ENCODE measurements at regions not wholly inside any gene's neighbourhood (a gene's known extent, or its start where the extent isn't known, plus 50 kb on each side); places are given as distances from the start of the nearest gene placed in this dataset.

DNA sequence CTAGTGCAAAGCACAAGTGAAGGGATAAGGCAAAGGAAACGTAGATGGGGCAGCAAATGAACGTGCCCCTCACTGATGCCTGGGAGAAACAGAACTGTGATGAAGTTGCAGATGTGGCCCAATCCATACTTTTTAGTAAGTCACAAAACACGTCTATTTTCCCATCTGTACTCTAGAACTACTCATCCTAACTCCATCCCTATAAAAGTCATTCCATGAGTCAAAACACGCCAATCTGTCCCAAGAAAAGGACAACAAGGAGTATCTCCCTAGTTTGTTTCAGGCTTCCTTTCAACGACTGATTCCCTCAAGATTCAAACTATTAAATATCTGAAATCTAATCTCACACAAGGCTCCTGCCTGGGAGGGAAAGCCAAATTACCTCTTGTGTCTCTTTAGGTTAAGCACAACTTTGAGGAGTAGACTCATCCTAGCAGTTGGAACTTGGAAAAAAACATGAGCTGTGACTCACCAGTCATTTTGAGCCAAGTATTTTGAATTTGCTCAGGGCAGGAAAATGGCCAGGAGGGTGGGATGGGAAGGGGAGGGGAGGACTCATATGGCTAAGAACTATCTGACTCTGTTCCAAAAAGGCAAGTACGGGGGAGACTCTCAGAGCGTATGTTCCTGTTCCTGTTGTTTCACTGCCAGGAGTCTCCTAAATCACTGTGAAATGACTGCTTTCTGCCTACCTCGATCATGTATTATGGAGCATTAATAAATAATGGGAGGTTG lies 214.5 kb upstream of the CAMK1G start:
- TF ChIP-seq, protein P1, sequence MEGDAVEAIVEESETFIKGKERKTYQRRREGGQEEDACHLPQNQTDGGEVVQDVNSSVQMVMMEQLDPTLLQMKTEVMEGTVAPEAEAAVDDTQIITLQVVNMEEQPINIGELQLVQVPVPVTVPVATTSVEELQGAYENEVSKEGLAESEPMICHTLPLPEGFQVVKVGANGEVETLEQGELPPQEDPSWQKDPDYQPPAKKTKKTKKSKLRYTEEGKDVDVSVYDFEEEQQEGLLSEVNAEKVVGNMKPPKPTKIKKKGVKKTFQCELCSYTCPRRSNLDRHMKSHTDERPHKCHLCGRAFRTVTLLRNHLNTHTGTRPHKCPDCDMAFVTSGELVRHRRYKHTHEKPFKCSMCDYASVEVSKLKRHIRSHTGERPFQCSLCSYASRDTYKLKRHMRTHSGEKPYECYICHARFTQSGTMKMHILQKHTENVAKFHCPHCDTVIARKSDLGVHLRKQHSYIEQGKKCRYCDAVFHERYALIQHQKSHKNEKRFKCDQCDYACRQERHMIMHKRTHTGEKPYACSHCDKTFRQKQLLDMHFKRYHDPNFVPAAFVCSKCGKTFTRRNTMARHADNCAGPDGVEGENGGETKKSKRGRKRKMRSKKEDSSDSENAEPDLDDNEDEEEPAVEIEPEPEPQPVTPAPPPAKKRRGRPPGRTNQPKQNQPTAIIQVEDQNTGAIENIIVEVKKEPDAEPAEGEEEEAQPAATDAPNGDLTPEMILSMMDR (tag by site-specific recombination; IDR thresholded peaks at IDR 0.05), result no peak
- TF ChIP-seq ZNF529 (tag by site-specific recombination; IDR thresholded peaks at IDR 0.05; ENCODE audit: insufficient replicate concordance) (no peak), ZNF24 (tag by site-specific recombination; IDR thresholded peaks at IDR 0.05) (no peak), ATF2 (tag by site-specific recombination; IDR thresholded peaks at IDR 0.05; ENCODE audit: low read depth) (no peak), ZNF580 (tag by site-specific recombination; IDR thresholded peaks at IDR 0.05) (no peak), ZNF211 (tag by site-specific recombination; IDR thresholded peaks at IDR 0.05; ENCODE audit: low read depth) (no peak), KLF16 (tag by site-specific recombination; IDR thresholded peaks at IDR 0.05) (no peak), ZBTB20 (tag by site-specific recombination; IDR thresholded peaks at IDR 0.05) (no peak), ZNF292 (tag by site-specific recombination; IDR thresholded peaks at IDR 0.05; ENCODE audit: borderline replicate concordance, low read depth) (no peak), PATZ1 (tag by site-specific recombination; IDR thresholded peaks at IDR 0.05) (no peak), ZNF132 (tag by site-specific recombination; IDR thresholded peaks at IDR 0.05; ENCODE audit: borderline replicate concordance) (no peak), ZBTB7A (tag by site-specific recombination; IDR thresholded peaks at IDR 0.05; ENCODE audit: low read depth) (no peak), ZBTB1 (tag by site-specific recombination; IDR thresholded peaks at IDR 0.05) (no peak)
- TF ChIP-seq, protein P2, sequence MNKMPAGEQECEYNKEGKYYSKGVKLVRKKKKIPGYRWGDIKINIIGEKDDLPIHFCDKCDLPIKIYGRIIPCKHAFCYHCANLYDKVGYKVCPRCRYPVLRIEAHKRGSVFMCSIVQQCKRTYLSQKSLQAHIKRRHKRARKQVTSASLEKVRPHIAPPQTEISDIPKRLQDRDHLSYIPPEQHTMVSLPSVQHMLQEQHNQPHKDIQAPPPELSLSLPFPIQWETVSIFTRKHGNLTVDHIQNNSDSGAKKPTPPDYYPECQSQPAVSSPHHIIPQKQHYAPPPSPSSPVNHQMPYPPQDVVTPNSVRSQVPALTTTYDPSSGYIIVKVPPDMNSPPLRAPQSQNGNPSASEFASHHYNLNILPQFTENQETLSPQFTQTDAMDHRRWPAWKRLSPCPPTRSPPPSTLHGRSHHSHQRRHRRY (tag by site-specific recombination; IDR thresholded peaks at IDR 0.05), result no peak
